GM12878 (cell line): ENCODE measurements at regions not wholly inside any gene's neighbourhood (a gene's known extent, or its start where the extent isn't known, plus 50 kb on each side); places are given as distances from the start of the nearest gene placed in this dataset.

ENCODE experiments used
- ATAC-seq: fragments of 200-7000 bp; cut with Tn5 transposase; 3 replicates; pipeline ENCODE4 v1.9.1; 2020; ENCODE audit warnings: mild to moderate bottlenecking, moderate library complexity
- BruUV-seq: library from RNA; stranded (reverse); fragments of 400-500 nt; replicated peaks from 2 replicates; lab custom pipeline; 2021; lab: Mats Ljungman, UMichigan
- CTCF ChIA-PET: fragments of 300-600 bp; sonication (Branson Sonifier 250); formaldehyde crosslinking; extraction: SDS; loops from one replicate; lab custom pipeline; 2021; ENCODE audit warnings: inconsistent platforms; lab: Yijun Ruan, JAX
- POLR2A ChIA-PET: fragments of 350-600 bp; formaldehyde crosslinking; extraction: SDS; loops from one replicate; lab custom pipeline; 2021; ENCODE audit warnings: inconsistent platforms; lab: Charles Lee
- RAD21 ChIA-PET: fragments of 300-600 bp; sonication (Branson Sonifier 250); formaldehyde crosslinking; loops from one replicate; lab custom pipeline; 2023; ENCODE audit warnings: antibody characterized with exemption; ENCODE audit not compliant: unreplicated experiment; lab: Charles Lee
- SMC1A ChIA-PET: fragments of 300-600 bp; sonication (Branson Sonifier 250); formaldehyde crosslinking; loops from one replicate; lab custom pipeline; 2023; ENCODE audit not compliant: unreplicated experiment, uncharacterized antibody; lab: Charles Lee
- DNase-seq: peaks from one replicate; pipeline ENCODE4 v3.0.0-alpha.2; 2011; ENCODE audit warnings: low read depth, low spot score
- FAIRE-seq: peaks from 3 replicates; lab custom pipeline; 2011; peaks lifted over from hg19 to GRCh38; lab: Jason Lieb, UNC
- H2AFZ ChIP-seq: 2 replicates; pipeline ENCODE4 v1.6.0; 2011; ENCODE audit warnings: low read depth, low read length, control low read depth; ENCODE audit not compliant: control insufficient read depth
- H3K27ac ChIP-seq: 2 replicates; pipeline ENCODE4 v1.5.1; 2011; ENCODE audit warnings: control low read depth; ENCODE audit not compliant: control insufficient read depth, insufficient read depth
- H3K27me3 ChIP-seq, 2 experiments: replicated peaks in 1 of 2; 2 replicates each; pipeline versions ENCODE4 v1.6.0 to v1.6.1; 2011; ENCODE audit warnings: low read length in 1 of 2; ENCODE audit not compliant: control insufficient read depth in 2 of 2, insufficient read depth in 2 of 2
- H3K36me3 ChIP-seq, 2 experiments: 2 replicates each; pipeline ENCODE4 v1.5.1; 2011; ENCODE audit warnings: low read length in 1 of 2; ENCODE audit not compliant: control insufficient read depth in 2 of 2, insufficient read depth in 2 of 2
- H3K4me1 ChIP-seq: 2 replicates; pipeline ENCODE4 v1.6.1; 2011; ENCODE audit warnings: mild to moderate bottlenecking, low read length, moderate library complexity, mixed read lengths; ENCODE audit not compliant: control insufficient read depth, insufficient read depth
- H3K4me2 ChIP-seq: 2 replicates; pipeline ENCODE4 v1.6.0; 2011; ENCODE audit warnings: control low read depth; ENCODE audit not compliant: control insufficient read depth, insufficient read depth
- H3K4me3 ChIP-seq: fragments of 200-600 bp; sonication (generic); 2 replicates; pipeline ENCODE4 v1.5.1; 2016
- H3K79me2 ChIP-seq: 2 replicates; pipeline ENCODE4 v1.6.0; 2011; ENCODE audit warnings: low read length; ENCODE audit not compliant: control insufficient read depth, insufficient read depth
- H3K9ac ChIP-seq: 2 replicates; pipeline ENCODE4 v1.8.0; 2011; ENCODE audit warnings: low read length, control low read depth, mixed read lengths; ENCODE audit not compliant: control insufficient read depth, insufficient read depth
- H3K9me3 ChIP-seq: replicated peaks from 3 replicates; pipeline ENCODE4 v1.5.1; 2011; ENCODE audit warnings: mild to moderate bottlenecking, low read length; ENCODE audit not compliant: control insufficient read depth, insufficient read depth
- H4K20me1 ChIP-seq: 2 replicates; pipeline ENCODE4 v1.6.0; 2011; ENCODE audit not compliant: control insufficient read depth, insufficient read depth
- ASH2L ChIP-seq: fragments of 300-600, 200-600 bp; sonication (generic); IDR thresholded peaks from 2 replicates; pipeline ENCODE4 v1.6.1; 2017; ENCODE audit warnings: low read depth, mild to moderate bottlenecking, borderline replicate concordance
- CBX3 ChIP-seq: fragments of 200-600 bp; sonication (generic); IDR thresholded peaks from 2 replicates; pipeline ENCODE4 v1.6.1; 2016; ENCODE audit warnings: low read depth, borderline replicate concordance
- CHD2 ChIP-seq: IDR thresholded peaks from 2 replicates; pipeline ENCODE4 v1.6.1; 2011; ENCODE audit warnings: low read depth, low read length, improper control_type of control experiment, borderline replicate concordance
- FOXK2 ChIP-seq: fragments of 450-650 bp; IDR thresholded peaks from 2 replicates; pipeline ENCODE4 v1.6.1; 2017; ENCODE audit warnings: mild to moderate bottlenecking, moderate library complexity
- JUND ChIP-seq: IDR thresholded peaks from 2 replicates; pipeline ENCODE4 v1.6.1; 2012; ENCODE audit warnings: low read depth, mild to moderate bottlenecking, low read length, improper control_type of control experiment, moderate library complexity
- PAX8 ChIP-seq: fragments of 450-650 bp; IDR thresholded peaks from 2 replicates; pipeline ENCODE4 v1.6.1; 2017; ENCODE audit warnings: mild to moderate bottlenecking, moderate library complexity
- RELA ChIP-seq: fragments of 450-650 bp; IDR thresholded peaks from 2 replicates; pipeline ENCODE4 v1.8.0; 2014; ENCODE audit warnings: borderline replicate concordance; ENCODE audit not compliant: partially characterized antibody
- SMARCA5 ChIP-seq: fragments of 450-650 bp; IDR thresholded peaks from 2 replicates; pipeline ENCODE4 v1.6.1; 2017; ENCODE audit warnings: mild to moderate bottlenecking
- SREBF2 ChIP-seq: IDR thresholded peaks from 2 replicates; pipeline ENCODE4 v1.6.1; 2012; ENCODE audit warnings: mild to moderate bottlenecking, low read length
- YBX1 ChIP-seq: fragments of 450-650 bp; IDR thresholded peaks from 2 replicates; pipeline ENCODE4 v1.6.1; 2016; ENCODE audit warnings: antibody characterized with exemption
- WGBS: methylation state at CpG from one replicate; pipeline ENCODE4 v1.1.6; 2016; ENCODE audit warnings: low lambda C conversion rate; ENCODE audit not compliant: insufficient replicate concordance, insufficient coverage; ENCODE audit errors: missing lambda C conversion rate; 5-methylcytosine and 5-hydroxymethylcytosine counted together
- in situ Hi-C: fragments of 300-500 bp; cut with MboI; formaldehyde crosslinking; loops from 9 replicates; pipeline ENCODE4 v1.14.3; 2018; ENCODE audit warnings: mixed read lengths
- intact Hi-C: fragments of 100-400 bp; cut with micrococcal nuclease; formaldehyde crosslinking; loops from one replicate; pipeline ENCODE4 v1.14.2; 2022; ENCODE audit not compliant: unreplicated experiment
- TF ChIP-seq, protein P1 (sequence below): fragments of 450-650 bp; formaldehyde crosslinking; IDR thresholded peaks from 2 replicates; pipeline ENCODE4 v1.4.0; 2020; ENCODE audit warnings: mild to moderate bottlenecking, moderate library complexity
- TF ChIP-seq, protein P2 (sequence below): IDR thresholded peaks from 2 replicates; pipeline ENCODE4 v1.6.1; 2011; ENCODE audit warnings: borderline replicate concordance, low read depth, mild to moderate bottlenecking, moderate library complexity, low read length; ENCODE audit not compliant: insufficient read depth, poor library complexity, severe bottlenecking
- TF ChIP-seq, protein P3 (sequence below): fragments of 450-650 bp; formaldehyde crosslinking; IDR thresholded peaks from 2 replicates; pipeline ENCODE4 v1.4.0; 2022; ENCODE audit warnings: mild to moderate bottlenecking, moderate library complexity

DNA sequence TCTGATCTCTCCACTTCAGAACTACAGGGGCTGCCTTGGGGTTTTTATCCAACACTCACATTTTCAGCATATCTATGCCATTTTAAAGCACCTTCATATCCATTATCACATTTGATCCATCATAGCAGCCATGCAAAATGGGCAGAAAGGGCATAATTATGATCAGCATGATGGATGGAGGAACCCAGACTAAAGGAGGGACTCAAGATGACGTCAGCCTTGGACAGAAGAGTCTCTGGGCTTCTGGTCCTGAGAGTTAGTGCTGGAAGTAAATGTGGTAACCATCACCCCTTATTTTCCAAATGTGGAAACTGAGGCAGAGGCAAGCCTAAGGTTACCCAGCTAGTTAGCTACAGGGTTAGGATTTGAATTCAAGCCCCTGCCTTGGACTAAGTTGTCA, 273.1 kb downstream of the DRD1 start (continued):
- TF ChIP-seq, protein P1, sequence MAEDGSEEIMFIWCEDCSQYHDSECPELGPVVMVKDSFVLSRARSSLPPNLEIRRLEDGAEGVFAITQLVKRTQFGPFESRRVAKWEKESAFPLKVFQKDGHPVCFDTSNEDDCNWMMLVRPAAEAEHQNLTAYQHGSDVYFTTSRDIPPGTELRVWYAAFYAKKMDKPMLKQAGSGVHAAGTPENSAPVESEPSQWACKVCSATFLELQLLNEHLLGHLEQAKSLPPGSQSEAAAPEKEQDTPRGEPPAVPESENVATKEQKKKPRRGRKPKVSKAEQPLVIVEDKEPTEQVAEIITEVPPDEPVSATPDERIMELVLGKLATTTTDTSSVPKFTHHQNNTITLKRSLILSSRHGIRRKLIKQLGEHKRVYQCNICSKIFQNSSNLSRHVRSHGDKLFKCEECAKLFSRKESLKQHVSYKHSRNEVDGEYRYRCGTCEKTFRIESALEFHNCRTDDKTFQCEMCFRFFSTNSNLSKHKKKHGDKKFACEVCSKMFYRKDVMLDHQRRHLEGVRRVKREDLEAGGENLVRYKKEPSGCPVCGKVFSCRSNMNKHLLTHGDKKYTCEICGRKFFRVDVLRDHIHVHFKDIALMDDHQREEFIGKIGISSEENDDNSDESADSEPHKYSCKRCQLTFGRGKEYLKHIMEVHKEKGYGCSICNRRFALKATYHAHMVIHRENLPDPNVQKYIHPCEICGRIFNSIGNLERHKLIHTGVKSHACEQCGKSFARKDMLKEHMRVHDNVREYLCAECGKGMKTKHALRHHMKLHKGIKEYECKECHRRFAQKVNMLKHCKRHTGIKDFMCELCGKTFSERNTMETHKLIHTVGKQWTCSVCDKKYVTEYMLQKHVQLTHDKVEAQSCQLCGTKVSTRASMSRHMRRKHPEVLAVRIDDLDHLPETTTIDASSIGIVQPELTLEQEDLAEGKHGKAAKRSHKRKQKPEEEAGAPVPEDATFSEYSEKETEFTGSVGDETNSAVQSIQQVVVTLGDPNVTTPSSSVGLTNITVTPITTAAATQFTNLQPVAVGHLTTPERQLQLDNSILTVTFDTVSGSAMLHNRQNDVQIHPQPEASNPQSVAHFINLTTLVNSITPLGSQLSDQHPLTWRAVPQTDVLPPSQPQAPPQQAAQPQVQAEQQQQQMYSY (CRISPR knock-in tag) = no peak
- no peak for TF ChIP-seq ASH2L
- no peak for TF ChIP-seq CBX3

DNA sequence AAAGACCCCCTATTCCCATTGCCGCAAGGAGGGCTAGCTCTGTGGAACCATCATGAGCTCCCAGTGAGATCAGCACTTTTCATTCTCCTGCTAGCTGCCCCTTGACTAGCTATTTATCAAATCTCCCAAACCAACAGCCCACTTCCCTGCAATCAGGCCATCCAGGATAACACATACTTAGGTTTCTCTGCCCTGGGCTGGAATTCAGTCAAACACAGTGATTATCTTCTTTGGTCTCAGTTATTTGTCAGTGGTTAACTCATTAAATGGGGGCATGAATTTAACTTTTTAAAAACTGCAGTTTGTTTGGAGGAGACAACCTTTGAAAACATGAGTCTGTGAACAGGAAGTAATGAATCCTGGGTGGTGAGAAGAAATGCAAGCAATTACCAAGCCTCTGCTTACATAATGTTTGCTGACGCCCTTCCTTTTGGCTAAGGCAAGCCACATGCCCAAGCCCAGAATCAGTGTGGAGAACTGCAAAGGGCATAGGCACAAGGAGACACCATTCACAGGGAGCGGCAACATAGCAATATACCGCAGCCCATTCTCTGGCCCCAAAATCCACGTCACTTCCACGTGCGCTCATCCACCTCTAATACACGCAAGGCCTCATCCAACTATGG, 275.0 kb downstream of the DRD1 start:
- no peaks in the 10 kb centered on the region for H3K27me3 ChIP-seq
- no peak for ATAC-seq
- TF ChIP-seq RELA (no peak), JUND (no peak), SMARCA5 (no peak), SREBF2 (no peak), CHD2 (no peak), PAX8 (no peak), FOXK2 (no peak), YBX1 (no peak)
- TF ChIP-seq, protein P2, sequence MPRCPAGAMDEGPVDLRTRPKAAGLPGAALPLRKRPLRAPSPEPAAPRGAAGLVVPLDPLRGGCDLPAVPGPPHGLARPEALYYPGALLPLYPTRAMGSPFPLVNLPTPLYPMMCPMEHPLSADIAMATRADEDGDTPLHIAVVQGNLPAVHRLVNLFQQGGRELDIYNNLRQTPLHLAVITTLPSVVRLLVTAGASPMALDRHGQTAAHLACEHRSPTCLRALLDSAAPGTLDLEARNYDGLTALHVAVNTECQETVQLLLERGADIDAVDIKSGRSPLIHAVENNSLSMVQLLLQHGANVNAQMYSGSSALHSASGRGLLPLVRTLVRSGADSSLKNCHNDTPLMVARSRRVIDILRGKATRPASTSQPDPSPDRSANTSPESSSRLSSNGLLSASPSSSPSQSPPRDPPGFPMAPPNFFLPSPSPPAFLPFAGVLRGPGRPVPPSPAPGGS = no peak
- TF ChIP-seq, protein P3, sequence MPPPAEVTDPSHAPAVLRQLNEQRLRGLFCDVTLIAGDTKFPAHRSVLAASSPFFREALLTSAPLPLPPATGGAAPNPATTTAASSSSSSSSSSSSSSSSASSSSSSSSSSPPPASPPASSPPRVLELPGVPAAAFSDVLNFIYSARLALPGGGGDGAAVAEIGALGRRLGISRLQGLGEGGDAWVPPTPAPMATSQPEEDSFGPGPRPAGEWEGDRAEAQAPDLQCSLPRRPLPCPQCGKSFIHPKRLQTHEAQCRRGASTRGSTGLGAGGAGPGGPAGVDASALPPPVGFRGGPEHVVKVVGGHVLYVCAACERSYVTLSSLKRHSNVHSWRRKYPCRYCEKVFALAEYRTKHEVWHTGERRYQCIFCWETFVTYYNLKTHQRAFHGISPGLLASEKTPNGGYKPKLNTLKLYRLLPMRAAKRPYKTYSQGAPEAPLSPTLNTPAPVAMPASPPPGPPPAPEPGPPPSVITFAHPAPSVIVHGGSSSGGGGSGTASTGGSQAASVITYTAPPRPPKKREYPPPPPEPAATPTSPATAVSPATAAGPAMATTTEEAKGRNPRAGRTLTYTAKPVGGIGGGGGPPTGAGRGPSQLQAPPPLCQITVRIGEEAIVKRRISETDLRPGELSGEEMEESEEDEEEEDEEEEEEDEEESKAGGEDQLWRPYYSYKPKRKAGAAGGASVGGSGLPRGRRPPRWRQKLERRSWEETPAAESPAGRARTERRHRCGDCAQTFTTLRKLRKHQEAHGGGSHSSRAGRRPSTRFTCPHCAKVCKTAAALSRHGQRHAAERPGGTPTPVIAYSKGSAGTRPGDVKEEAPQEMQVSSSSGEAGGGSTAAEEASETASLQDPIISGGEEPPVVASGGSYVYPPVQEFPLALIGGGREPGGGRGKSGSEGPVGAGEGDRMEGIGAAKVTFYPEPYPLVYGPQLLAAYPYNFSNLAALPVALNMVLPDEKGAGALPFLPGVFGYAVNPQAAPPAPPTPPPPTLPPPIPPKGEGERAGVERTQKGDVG (CRISPR knock-in tag) = no peak

More for the DNA sequence above, 275.0 kb downstream of the DRD1 start:
- CTCF ChIA-PET = interaction anchor here (0.7 kb wide), 1 partner anchor 65 kb away, joined by 3 read pairs; no protein-coding TSS in a partner anchor
- Histone ChIP-seq H3K27ac (no peak overlapping the region), H3K9me3 (no peaks in the 10 kb centered on the region), H4K20me1 (no peaks in the 10 kb centered on the region), H3K4me2 (no peak overlapping the region), H3K36me3 (no peaks in the 10 kb centered on the region), H3K79me2 (no peaks in the 10 kb centered on the region), H3K9ac (no peak overlapping the region), H3K4me1 (no peaks in the 10 kb centered on the region), H2AFZ (no peak overlapping the region), H3K4me3 (no peak overlapping the region)
- POLR2A ChIA-PET = no interaction called here
- DNase-seq (no peak), FAIRE-seq (no peak)
- intact Hi-C loops = no loop called here
- 82% methylated on average over 7 of the region's 8 CpGs for WGBS
- in situ Hi-C loops = no loop called here
- RAD21 ChIA-PET = no interaction called here
- BruUV-seq = no TSS peak
- SMC1A ChIA-PET = interaction anchor here (0.7 kb wide), 1 partner anchor 114 kb away, joined by 3 read pairs; no protein-coding TSS in a partner anchor
